ENCODE measurements at regions not wholly inside any gene's neighbourhood (a gene's known extent, or its start where the extent isn't known, plus 50 kb on each side); places are given as distances from the start of the nearest gene placed in this dataset.

DNA sequence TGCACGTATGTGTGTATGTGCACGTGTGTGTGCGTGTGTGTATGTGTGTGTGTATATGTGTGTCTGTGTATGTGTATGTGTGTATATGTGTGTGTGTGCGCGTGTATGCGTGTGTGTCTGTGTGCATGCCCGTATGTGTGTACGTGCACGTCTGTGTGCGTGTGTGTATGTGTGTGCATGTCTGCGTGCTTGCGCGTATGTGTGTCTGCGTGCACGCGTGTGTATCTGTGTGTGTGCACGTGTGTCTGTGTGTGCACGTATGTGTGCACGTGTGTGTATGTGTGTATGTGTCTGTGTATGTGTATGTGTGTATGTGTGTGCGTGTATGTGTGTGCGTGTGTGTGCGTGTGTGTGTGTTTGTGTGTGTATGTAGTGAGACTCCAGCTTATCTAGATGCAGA is 97.5 kb upstream of the SPATS2L start:
- TF ChIP-seq, protein P1, sequence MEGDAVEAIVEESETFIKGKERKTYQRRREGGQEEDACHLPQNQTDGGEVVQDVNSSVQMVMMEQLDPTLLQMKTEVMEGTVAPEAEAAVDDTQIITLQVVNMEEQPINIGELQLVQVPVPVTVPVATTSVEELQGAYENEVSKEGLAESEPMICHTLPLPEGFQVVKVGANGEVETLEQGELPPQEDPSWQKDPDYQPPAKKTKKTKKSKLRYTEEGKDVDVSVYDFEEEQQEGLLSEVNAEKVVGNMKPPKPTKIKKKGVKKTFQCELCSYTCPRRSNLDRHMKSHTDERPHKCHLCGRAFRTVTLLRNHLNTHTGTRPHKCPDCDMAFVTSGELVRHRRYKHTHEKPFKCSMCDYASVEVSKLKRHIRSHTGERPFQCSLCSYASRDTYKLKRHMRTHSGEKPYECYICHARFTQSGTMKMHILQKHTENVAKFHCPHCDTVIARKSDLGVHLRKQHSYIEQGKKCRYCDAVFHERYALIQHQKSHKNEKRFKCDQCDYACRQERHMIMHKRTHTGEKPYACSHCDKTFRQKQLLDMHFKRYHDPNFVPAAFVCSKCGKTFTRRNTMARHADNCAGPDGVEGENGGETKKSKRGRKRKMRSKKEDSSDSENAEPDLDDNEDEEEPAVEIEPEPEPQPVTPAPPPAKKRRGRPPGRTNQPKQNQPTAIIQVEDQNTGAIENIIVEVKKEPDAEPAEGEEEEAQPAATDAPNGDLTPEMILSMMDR (conservative IDR thresholded peaks at IDR 0.05; ENCODE audit: low read depth, low read length): no peak
- TF ChIP-seq EZH2 (IDR thresholded peaks at IDR 0.05; ENCODE audit: borderline replicate concordance, low read depth, low read length, poor library complexity, severe bottlenecking): no peak

Measured in A673 (cell line).